Coronary artery (tissue), 2 donors: ENCODE measurements at regions not wholly inside any gene's neighbourhood (a gene's known extent, or its start where the extent isn't known, plus 50 kb on each side); places are given as distances from the start of the nearest gene placed in this dataset.

ENCODE experiments used
- DNase-seq: peaks from one replicate; pipeline ENCODE4 v3.0.0-alpha.2; 2017; ENCODE audit warnings: low spot score
- H3K27ac ChIP-seq, 2 donors: fragments of 200-600 bp; sonication (generic); one replicate each; pipeline ENCODE4 v1.5.1; 2016 to 2019
- H3K4me3 ChIP-seq: fragments of 200-600 bp; sonication (generic); 2 replicates; pipeline ENCODE4 v1.5.1; 2016; ENCODE audit warnings: mild to moderate bottlenecking, moderate library complexity
- CTCF ChIP-seq: fragments of 200-600 bp; sonication (generic); IDR thresholded peaks from one replicate; pipeline ENCODE4 v1.5.1; 2019; ENCODE audit warnings: antibody characterized with exemption

DNA sequence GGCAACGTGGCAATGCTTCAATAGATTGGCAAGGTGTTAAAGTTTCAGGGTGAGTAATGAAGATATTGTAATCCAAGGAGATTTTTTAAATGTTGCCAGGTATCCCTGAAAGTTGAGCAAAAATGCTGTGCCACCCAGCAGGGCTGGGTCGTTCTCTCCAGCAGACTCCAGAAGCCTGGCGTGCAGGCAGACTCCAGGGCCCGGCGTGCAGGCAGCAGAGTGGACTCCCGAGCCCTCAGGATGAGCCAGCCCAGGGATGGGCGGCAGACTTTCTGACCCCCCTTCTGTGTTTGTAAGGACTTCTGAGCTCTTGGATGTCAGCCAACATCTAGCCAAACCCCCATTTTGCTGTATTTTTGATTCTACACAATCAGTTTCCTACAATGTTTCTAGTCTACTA, 289.1 kb downstream of the ZNF516 start:
- Histone ChIP-seq H3K4me3 (no peak overlapping the region), H3K27ac (no peak overlapping the region)
- no peak for TF ChIP-seq CTCF
- no peak for DNase-seq

GRCh38 chr18:76203552-76203951, 291.5 kb downstream of the ZNF516 start:
- no peak overlapping the region for H3K27ac ChIP-seq
- no peak for DNase-seq
- no peak overlapping the region for H3K4me3 ChIP-seq
- TF ChIP-seq CTCF, result no peak

GRCh38 chr18:76202322-76202721, 292.7 kb downstream of the ZNF516 start:
- Histone ChIP-seq H3K4me3 (no peak overlapping the region), H3K27ac (no peak overlapping the region)
- no peak for DNase-seq
- no peak for TF ChIP-seq CTCF

- no peak for TF ChIP-seq CTCF
- no peak for DNase-seq
- no peak overlapping the region for H3K27ac ChIP-seq
- H3K4me3 ChIP-seq, result no peak overlapping the region
Observed at GRCh38 chr18:76195601-76196000, 299.4 kb downstream of the ZNF516 start.

GRCh38 chr18:76188097-76188496, 306.9 kb downstream of the ZNF516 start:
- H3K27ac ChIP-seq, result no peak overlapping the region
- no peak overlapping the region for H3K4me3 ChIP-seq
- TF ChIP-seq CTCF, result no peak
- no peak for DNase-seq

- no peak overlapping the region for H3K4me3 ChIP-seq
- DNase-seq, result no peak
- no peak for TF ChIP-seq CTCF
- no peak overlapping the region for H3K27ac ChIP-seq
Observed at GRCh38 chr18:76179257-76179656, 315.8 kb downstream of the ZNF516 start.

- no peak for DNase-seq
- Histone ChIP-seq H3K4me3 (no peak overlapping the region), H3K27ac (no peak overlapping the region)
- no peak for TF ChIP-seq CTCF
Observed at GRCh38 chr18:76177160-76177559, 317.9 kb downstream of the ZNF516 start.
